Brain microvascular endothelial cell (primary cell): ENCODE measurements at regions not wholly inside any gene's neighbourhood (a gene's known extent, or its start where the extent isn't known, plus 50 kb on each side); places are given as distances from the start of the nearest gene placed in this dataset.

Experiments
- DNase-seq: peaks from one replicate; pipeline ENCODE4 v3.0.0-alpha.2; 2020
- H3K27ac ChIP-seq: fragments of 250-450 bp; sonication (Bioruptor Pico); 2 replicates; pipeline ENCODE4 v1.5.1; 2020; ENCODE audit warnings: mild to moderate bottlenecking, moderate library complexity
- H3K27me3 ChIP-seq: fragments of 250-450 bp; sonication (Bioruptor Pico); replicated peaks from 2 replicates; pipeline ENCODE4 v1.5.1; 2020; ENCODE audit warnings: mild to moderate bottlenecking
- H3K36me3 ChIP-seq: fragments of 250-450 bp; sonication (Bioruptor Pico); replicated peaks from 2 replicates; pipeline ENCODE4 v1.5.1; 2020; ENCODE audit warnings: mild to moderate bottlenecking
- H3K4me3 ChIP-seq: 2 replicates; pipeline ENCODE4 v1.5.1; 2011; ENCODE audit warnings: low read depth, mild to moderate bottlenecking, control low read depth, low read length, moderate library complexity
- CTCF ChIP-seq: IDR thresholded peaks from 2 replicates; pipeline ENCODE4 v1.5.1; 2011; ENCODE audit warnings: low read depth, mild to moderate bottlenecking, moderate library complexity, low read length, control low read depth, inconsistent platforms; ENCODE audit errors: missing control alignments
- in situ Hi-C: cut with HindIII; loops from 2 replicates; pipeline ENCODE4 v1.10.0; 2017; ENCODE audit warnings: low sequenced_read_pairs, low pct_ligation_motif_present

- H3K27ac ChIP-seq = no peak overlapping the region
- no peak for DNase-seq
These were observed 138.8 kb upstream of the WWC1 start for GRCh38 chr5:168152660-168153059.

DNA sequence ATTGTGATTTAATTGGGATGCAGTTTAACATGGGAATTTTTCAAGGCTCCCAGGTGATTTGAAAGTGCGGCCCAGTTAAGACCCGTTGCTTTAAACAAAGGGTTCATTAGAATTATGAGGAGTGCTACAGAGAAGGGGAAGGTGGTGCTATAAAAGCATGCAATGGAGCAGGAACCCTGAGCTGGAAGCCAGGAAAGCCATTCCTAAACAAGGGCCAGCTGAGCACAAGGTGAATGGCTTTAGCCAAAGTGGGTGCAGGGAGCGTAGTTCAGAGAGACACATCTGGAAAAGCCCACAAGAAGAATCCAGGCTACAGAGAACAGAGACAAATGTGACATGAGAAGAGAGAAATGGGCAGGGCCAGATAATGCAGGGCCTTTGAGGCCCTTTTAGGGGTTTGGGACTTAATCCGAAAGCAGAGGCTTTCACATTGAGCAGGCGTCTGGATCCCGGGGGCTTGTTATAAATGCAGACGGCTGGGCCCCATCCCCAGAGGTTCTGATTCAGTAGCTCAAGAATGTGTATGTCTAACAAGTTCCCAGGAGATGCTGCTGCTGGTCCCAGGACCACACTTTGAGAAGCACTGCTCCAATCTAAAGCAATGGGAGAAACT, 138.1 kb upstream of the WWC1 start:
- no peak overlapping the region for H3K4me3 ChIP-seq
- in situ Hi-C loops = no loop called here
- TF ChIP-seq CTCF = no peak
- no peak for DNase-seq
- no peaks in the 10 kb centered on the region for H3K27me3 ChIP-seq
- no peak overlapping the region for H3K27ac ChIP-seq
- no peaks in the 10 kb centered on the region for H3K36me3 ChIP-seq

More at GRCh38 chr5:168152660-168153059, 138.8 kb upstream of the WWC1 start:
- in situ Hi-C loops = no loop called here
- no peaks in the 10 kb centered on the region for H3K36me3 ChIP-seq
- no peak for TF ChIP-seq CTCF
- no peaks in the 10 kb centered on the region for H3K27me3 ChIP-seq
- H3K4me3 ChIP-seq = no peak overlapping the region

GRCh38 chr5:168153876-168154270, 137.6 kb upstream of the WWC1 start:
- Histone ChIP-seq H3K4me3 (no peak overlapping the region), H3K27me3 (no peaks in the 10 kb centered on the region), H3K27ac (no peak overlapping the region), H3K36me3 (no peaks in the 10 kb centered on the region)
- no peak for TF ChIP-seq CTCF
- DNase-seq = no peak
- in situ Hi-C loops = no loop called here

DNA sequence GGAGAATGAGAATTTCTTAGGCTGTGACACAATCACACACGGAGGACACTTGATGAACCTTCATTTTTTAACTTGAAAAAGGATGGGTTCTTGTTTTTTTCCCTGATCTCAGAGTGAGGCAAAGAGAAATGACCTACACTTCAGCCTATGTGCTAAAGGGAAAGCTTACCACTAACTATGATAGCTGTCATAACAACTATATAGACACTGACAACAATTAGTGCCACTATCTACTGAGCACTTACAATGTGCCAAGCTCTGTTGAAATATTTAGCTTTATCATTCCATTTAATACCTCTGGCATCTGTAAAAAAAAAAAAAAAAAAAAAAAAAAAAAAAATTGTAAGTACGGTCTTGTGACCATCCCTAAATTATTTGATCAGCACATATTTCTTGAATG, 135.9 kb upstream of the WWC1 start:
- no peak for TF ChIP-seq CTCF
- in situ Hi-C loops = no loop called here
- no peaks in the 10 kb centered on the region for H3K27me3 ChIP-seq
- DNase-seq = no peak
- no peak overlapping the region for H3K4me3 ChIP-seq
- no peaks in the 10 kb centered on the region for H3K36me3 ChIP-seq
- no peak overlapping the region for H3K27ac ChIP-seq

DNA sequence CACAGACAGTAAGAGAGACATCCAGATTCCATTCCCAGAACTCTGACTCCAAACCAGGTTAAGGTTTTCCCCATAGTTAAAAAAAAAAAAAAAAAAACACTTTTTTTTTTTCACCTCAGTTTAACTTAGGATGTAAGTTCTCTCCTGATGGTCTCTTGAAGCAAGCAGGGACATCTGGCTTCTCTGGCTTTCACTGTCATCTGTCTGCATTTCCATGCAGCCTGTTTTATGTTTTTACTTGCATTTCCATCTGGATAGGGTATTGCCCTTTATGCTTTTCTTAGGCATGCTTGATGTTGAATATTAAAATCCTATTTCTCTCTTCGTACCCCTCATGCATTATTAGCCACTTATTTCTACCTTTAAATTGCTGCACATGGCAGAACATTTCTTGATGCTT, 135.3 kb upstream of the WWC1 start:
- DNase-seq = no peak
- no peak for TF ChIP-seq CTCF
- Histone ChIP-seq H3K27ac (no peak overlapping the region), H3K36me3 (no peaks in the 10 kb centered on the region), H3K27me3 (no peaks in the 10 kb centered on the region), H3K4me3 (no peak overlapping the region)
- in situ Hi-C loops = no loop called here

DNA sequence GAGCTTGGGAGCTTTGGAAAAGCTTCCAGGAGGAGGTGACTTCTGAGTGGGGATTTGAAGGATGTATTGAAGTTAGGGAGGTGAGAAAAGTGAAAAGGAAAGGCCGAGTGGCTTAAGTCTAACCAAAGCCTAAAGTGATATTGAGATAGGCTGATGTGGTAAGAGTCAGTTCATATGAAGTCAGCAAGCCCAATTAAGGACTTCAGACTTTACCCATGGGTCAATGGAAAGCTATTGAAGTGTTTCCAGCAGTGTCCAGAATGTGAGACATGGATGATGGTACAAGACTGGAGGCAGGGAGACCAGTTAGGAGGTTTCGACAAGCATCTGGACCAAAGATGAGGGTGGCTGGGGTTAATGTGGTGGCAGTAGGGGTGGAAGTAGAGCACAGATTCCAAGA, 134.3 kb upstream of the WWC1 start:
- no peak for DNase-seq
- H3K27ac ChIP-seq = no peak overlapping the region
- H3K36me3 ChIP-seq = no peaks in the 10 kb centered on the region
- no peak for TF ChIP-seq CTCF
- no peak overlapping the region for H3K4me3 ChIP-seq
- no peaks in the 10 kb centered on the region for H3K27me3 ChIP-seq
- in situ Hi-C loops = no loop called here
